CD4-positive, alpha-beta T cell (primary cell): ENCODE measurements at regions not wholly inside any gene's neighbourhood (a gene's known extent, or its start where the extent isn't known, plus 50 kb on each side); places are given as distances from the start of the nearest gene placed in this dataset.

Experiments
- ATAC-seq: fragments of 200-7000 bp; cut with Tn5 transposase; one replicate; pipeline ENCODE4 v1.10.0; 2022; ENCODE audit warnings: mild to moderate bottlenecking; ENCODE audit not compliant: poor library complexity
- CTCF ChIA-PET: fragments of 350-600 bp; sonication (Branson Sonifier 250); formaldehyde crosslinking; loops from one replicate; lab custom pipeline; 2021; ENCODE audit warnings: antibody characterized with exemption, inconsistent platforms; lab: Charles Lee
- POLR2A ChIA-PET: fragments of 350-600 bp; sonication (Branson Sonifier 250); formaldehyde crosslinking; loops from one replicate; lab custom pipeline; 2021; ENCODE audit warnings: antibody characterized with exemption, inconsistent platforms; lab: Charles Lee
- DNase-seq, 14 experiments: peaks; one replicate each; pipeline ENCODE4 v3.0.0-alpha.2; 2013 to 2020; ENCODE audit warnings: mixed read lengths in 2 of 14
- H3K27ac ChIP-seq, 2 donors: one replicate each; pipeline versions ENCODE4 v1.5.1 to v1.7.0; 2013; ENCODE audit warnings: low read length in 2 of 2, low read depth in 1 of 2, mild to moderate bottlenecking in 1 of 2
- H3K27me3 ChIP-seq, 2 experiments: 1 replicate in 1 of 2; 2 replicates in 1 of 2; pipeline versions ENCODE4 v1.6.1 to v1.7.0; 2013; ENCODE audit warnings: low read length in 2 of 2, control low read depth in 1 of 2, mild to moderate bottlenecking in 1 of 2, moderate library complexity in 1 of 2; ENCODE audit not compliant: insufficient read depth in 2 of 2, control insufficient read depth in 1 of 2
- H3K36me3 ChIP-seq: one replicate; pipeline ENCODE4 v1.6.1; 2013; ENCODE audit warnings: low read length, control low read depth; ENCODE audit not compliant: insufficient read depth
- H3K4me1 ChIP-seq: one replicate; pipeline ENCODE4 v1.6.1; 2013; ENCODE audit warnings: low read length, control low read depth; ENCODE audit not compliant: insufficient read depth
- H3K4me3 ChIP-seq: one replicate; pipeline ENCODE4 v1.5.1; 2013; ENCODE audit warnings: mild to moderate bottlenecking, low read length, moderate library complexity
- H3K9me3 ChIP-seq, 2 experiments: 1 replicate in 1 of 2; 2 replicates in 1 of 2; pipeline versions ENCODE4 v1.6.1 to v1.7.0; 2013; ENCODE audit warnings: low read length in 2 of 2, mild to moderate bottlenecking in 2 of 2, control low read depth in 1 of 2, moderate library complexity in 1 of 2; ENCODE audit not compliant: control insufficient read depth in 1 of 2, insufficient read depth in 1 of 2
- H3K27ac Mint-ChIP-seq: one replicate; pipeline ENCODE4 v1.8.0; 2020; ENCODE audit warnings: mixed read lengths
- H3K27me3 Mint-ChIP-seq: one replicate; pipeline ENCODE4 v1.8.0; 2021; ENCODE audit warnings: mixed read lengths
- H3K36me3 Mint-ChIP-seq: one replicate; pipeline ENCODE4 v1.8.0; 2021; ENCODE audit warnings: low read depth, mixed read lengths
- H3K4me1 Mint-ChIP-seq: one replicate; pipeline ENCODE4 v1.8.0; 2021; ENCODE audit warnings: low read depth, mixed read lengths
- H3K4me3 Mint-ChIP-seq: one replicate; pipeline ENCODE4 v1.8.0; 2020; ENCODE audit warnings: mild to moderate bottlenecking, mixed read lengths
- H3K9me3 Mint-ChIP-seq: one replicate; pipeline ENCODE4 v1.8.0; 2020; ENCODE audit warnings: mixed read lengths
- intact Hi-C, 2 experiments: fragments of 100-400 bp; cut with DNase I in 1 of 2; cut with micrococcal nuclease in 1 of 2; formaldehyde crosslinking; loops; one replicate each; pipeline versions ENCODE4 v1.15.1 to v1.9.0; 2023 to 2025; cut with DNase I, micrococcal nuclease
- TF ChIP-seq, protein P1 (sequence below): fragments of 200-600 bp; IDR thresholded peaks from one replicate; pipeline ENCODE4 v1.8.0; 2022; ENCODE audit warnings: antibody characterized with exemption, mild to moderate bottlenecking

DNA sequence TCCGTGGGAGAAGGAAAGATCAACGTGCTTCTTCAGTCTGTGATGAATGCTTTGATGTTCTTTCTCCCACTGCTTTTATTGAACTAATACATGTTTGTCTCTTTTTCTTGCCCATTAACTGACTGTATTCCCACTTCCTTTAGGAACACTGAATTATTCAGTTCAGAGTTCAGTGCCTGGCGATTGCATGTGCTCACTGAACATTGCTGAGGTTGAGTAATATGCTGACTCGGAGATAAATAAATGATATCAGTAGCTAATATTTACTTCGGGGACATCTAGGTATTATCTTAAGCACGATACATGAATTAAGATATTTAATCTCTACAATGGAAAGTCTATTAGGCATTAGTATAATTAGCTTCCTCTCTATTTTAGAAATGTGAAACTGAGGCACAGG lies 102.3 kb upstream of the OR5AK2 start:
- no peaks in the 10 kb centered on the region for H3K36me3 Mint-ChIP-seq

DNA sequence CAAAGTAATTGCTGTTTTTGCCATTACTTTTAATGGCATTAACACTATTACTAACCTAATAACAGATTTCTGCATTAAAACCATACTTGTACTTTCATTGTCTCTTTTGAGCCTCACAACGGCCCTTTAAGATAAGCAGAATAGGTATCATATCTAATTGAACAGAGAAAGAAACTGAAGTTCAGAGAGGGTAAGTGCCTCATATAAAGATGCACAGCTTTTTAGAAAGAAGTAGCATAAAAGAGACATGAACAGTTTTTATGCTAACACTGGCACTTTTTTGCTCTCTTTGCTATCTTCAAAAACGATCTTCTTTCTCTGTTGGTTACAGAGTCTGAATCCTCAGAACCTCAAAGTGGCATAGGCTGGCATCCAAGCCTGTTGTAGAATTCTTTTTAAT lies 102.9 kb upstream of the OR5AK2 start:
- Mint-ChIP-seq H3K9me3 (peaks cover 7% of the 10 kb centered on the region), H3K27me3 (no peaks in the 10 kb centered on the region), H3K4me1 (no peaks in the 10 kb centered on the region), H3K27ac (no peak overlapping the region), H3K36me3 (no peaks in the 10 kb centered on the region), H3K4me3 (no peak overlapping the region)
- ChIA-PET POLR2A (no interaction called here), CTCF (no interaction called here)
- no peak for ATAC-seq
- intact Hi-C loops: no loop called here
- Histone ChIP-seq H3K4me3 (no peak overlapping the region), H3K36me3 (no peaks in the 10 kb centered on the region), H3K27ac (no peak overlapping the region), H3K9me3 (peaks cover 0 to 5% of the 10 kb centered on the region in 2 experiments), H3K4me1 (no peaks in the 10 kb centered on the region), H3K27me3 (no peaks in the 10 kb centered on the region)
- TF ChIP-seq, protein P1, sequence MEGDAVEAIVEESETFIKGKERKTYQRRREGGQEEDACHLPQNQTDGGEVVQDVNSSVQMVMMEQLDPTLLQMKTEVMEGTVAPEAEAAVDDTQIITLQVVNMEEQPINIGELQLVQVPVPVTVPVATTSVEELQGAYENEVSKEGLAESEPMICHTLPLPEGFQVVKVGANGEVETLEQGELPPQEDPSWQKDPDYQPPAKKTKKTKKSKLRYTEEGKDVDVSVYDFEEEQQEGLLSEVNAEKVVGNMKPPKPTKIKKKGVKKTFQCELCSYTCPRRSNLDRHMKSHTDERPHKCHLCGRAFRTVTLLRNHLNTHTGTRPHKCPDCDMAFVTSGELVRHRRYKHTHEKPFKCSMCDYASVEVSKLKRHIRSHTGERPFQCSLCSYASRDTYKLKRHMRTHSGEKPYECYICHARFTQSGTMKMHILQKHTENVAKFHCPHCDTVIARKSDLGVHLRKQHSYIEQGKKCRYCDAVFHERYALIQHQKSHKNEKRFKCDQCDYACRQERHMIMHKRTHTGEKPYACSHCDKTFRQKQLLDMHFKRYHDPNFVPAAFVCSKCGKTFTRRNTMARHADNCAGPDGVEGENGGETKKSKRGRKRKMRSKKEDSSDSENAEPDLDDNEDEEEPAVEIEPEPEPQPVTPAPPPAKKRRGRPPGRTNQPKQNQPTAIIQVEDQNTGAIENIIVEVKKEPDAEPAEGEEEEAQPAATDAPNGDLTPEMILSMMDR: no peak
- no peak for DNase-seq

More for the DNA sequence above, 102.3 kb upstream of the OR5AK2 start:
- no peaks in the 10 kb centered on the region for H3K36me3 ChIP-seq
- Mint-ChIP-seq H3K4me3 (no peak overlapping the region), H3K27ac (no peak overlapping the region), H3K4me1 (no peaks in the 10 kb centered on the region), H3K27me3 (no peaks in the 10 kb centered on the region), H3K9me3 (peaks cover 7% of the 10 kb centered on the region)
- no peaks in the 10 kb centered on the region for H3K4me1 ChIP-seq
- H3K27me3 ChIP-seq: no peaks in the 10 kb centered on the region
- CTCF ChIA-PET: no interaction called here
- DNase-seq (no peak), ATAC-seq (no peak)
- H3K27ac ChIP-seq: no peak overlapping the region
- POLR2A ChIA-PET: no interaction called here
- H3K9me3 ChIP-seq: peaks cover 0 to 5% of the 10 kb centered on the region in 2 experiments
- TF ChIP-seq, protein P1: no peak
- intact Hi-C loops: no loop called here
- H3K4me3 ChIP-seq: no peak overlapping the region

DNA sequence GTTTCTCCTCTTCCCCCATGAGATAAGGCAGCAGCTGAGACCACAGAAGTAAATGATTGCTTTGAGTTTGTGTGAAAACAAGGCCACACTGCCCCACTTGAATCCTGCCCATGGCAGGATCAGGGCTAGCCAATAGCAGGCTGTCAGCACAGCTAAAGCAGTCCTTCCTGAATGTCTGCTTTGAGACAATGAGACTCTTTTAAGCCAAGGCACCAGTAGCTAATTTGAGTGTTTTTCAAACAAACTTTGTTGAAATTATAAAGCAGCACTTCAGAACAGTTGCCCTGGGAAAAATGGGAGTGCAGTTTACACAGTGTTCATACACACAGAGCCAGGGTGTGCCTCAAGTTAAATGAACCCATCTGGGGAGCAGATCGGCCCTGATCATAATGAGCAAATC lies 103.5 kb upstream of the OR5AK2 start:
- H3K27me3 Mint-ChIP-seq: no peaks in the 10 kb centered on the region
- H3K4me3 ChIP-seq: no peak overlapping the region
- no peak overlapping the region for H3K4me3 Mint-ChIP-seq
- DNase-seq: no peak
- peaks cover 0 to 5% of the 10 kb centered on the region in 2 experiments for H3K9me3 ChIP-seq
- ChIA-PET CTCF (no interaction called here), POLR2A (no interaction called here)
- H3K9me3 Mint-ChIP-seq: peaks cover 7% of the 10 kb centered on the region
- intact Hi-C loops: no loop called here
- no peaks in the 10 kb centered on the region for H3K36me3 Mint-ChIP-seq
- no peaks in the 10 kb centered on the region for H3K4me1 Mint-ChIP-seq
- no peak overlapping the region for H3K27ac Mint-ChIP-seq
- TF ChIP-seq, protein P1: no peak
- ATAC-seq: no peak
- H3K36me3 ChIP-seq: no peaks in the 10 kb centered on the region
- H3K27ac ChIP-seq: no peak overlapping the region
- no peaks in the 10 kb centered on the region for H3K27me3 ChIP-seq
- no peaks in the 10 kb centered on the region for H3K4me1 ChIP-seq
